Breast epithelium (tissue), 4 donors: ENCODE measurements at regions not wholly inside any gene's neighbourhood (a gene's known extent, or its start where the extent isn't known, plus 50 kb on each side); places are given as distances from the start of the nearest gene placed in this dataset.

Experiments used
- DNase-seq, 2 donors: peaks; one replicate each; pipeline ENCODE4 v3.0.0-alpha.2; 2019; ENCODE audit warnings: low spot score in 2 of 2
- H3K27ac ChIP-seq, 2 donors: fragments of 200-600 bp; sonication (generic) in 1 of 2; one replicate each; pipeline ENCODE4 v1.5.1; 2016 to 2019; ENCODE audit warnings: mild to moderate bottlenecking in 1 of 2
- H3K27me3 ChIP-seq, 2 donors: fragments of 200-600 bp; sonication (generic) in 1 of 2; one replicate each; pipeline versions ENCODE4 v1.5.1 to v1.6.0; 2017 to 2019; ENCODE audit warnings: control low read depth in 1 of 2, mild to moderate bottlenecking in 1 of 2
- H3K36me3 ChIP-seq: fragments of 200-600 bp; one replicate; pipeline ENCODE4 v1.5.1; 2019
- H3K4me1 ChIP-seq, 2 donors: fragments of 200-600 bp; sonication (generic); one replicate each; pipeline ENCODE4 v1.5.1; 2016 to 2019; ENCODE audit warnings: control low read depth in 1 of 2
- H3K4me3 ChIP-seq, 3 donors: fragments of 200-600 bp; sonication (generic); 1 replicate in 2 of 3; 2 replicates in 1 of 3; pipeline ENCODE4 v1.5.1; 2016 to 2019; ENCODE audit warnings: mild to moderate bottlenecking in 3 of 3, moderate library complexity in 2 of 3
- H3K9me3 ChIP-seq, 2 donors: fragments of 200-600 bp; sonication (generic) in 1 of 2; one replicate each; pipeline ENCODE4 v1.5.1; 2016 to 2019; ENCODE audit warnings: control low read depth in 1 of 2
- CTCF ChIP-seq, 3 donors: fragments of 450-650 bp; IDR thresholded peaks; one replicate each; pipeline ENCODE4 v1.5.1; 2016 to 2017; ENCODE audit warnings: antibody characterized with exemption in 3 of 3, mild to moderate bottlenecking in 3 of 3, moderate library complexity in 3 of 3
- POLR2A ChIP-seq: fragments of 450-650 bp; IDR thresholded peaks from one replicate; pipeline ENCODE4 v1.6.1; 2016; ENCODE audit warnings: antibody characterized with exemption, mild to moderate bottlenecking, moderate library complexity
- POLR2AphosphoS5 ChIP-seq, 3 donors: sonication (generic); formaldehyde crosslinking; IDR thresholded peaks; one replicate each; pipeline ENCODE4 v1.6.1; 2017; ENCODE audit warnings: antibody characterized with exemption in 3 of 3
- intact Hi-C: fragments of 100-400 bp; cut with DNase I; formaldehyde crosslinking; loops from one replicate; pipeline ENCODE4 v1.15.1; 2023; ENCODE audit warnings: low total_unique reads

DNA sequence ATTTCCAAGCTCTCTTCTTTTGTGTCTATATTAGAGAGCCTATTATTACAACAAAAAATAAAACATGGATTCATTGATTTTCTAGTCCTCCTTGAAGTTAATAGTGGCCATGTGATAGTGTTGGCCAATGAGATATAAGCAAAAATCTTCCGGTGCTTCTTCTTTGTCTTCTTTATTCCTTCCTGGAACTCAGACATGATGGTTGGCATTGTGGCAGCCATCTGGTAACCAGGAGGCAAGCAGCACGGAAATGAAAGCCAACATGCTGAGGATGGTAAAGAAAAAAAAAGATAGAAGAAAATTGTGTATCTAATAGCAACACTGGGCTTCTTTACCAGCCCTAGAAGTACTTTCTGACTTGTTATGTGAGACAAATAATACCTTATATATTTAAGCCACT, 50.8 kb upstream of the SEL1L start:
- Histone ChIP-seq H3K4me3 (no peak overlapping the region), H3K9me3 (no peaks in the 10 kb centered on the region), H3K4me1 (no peaks in the 10 kb centered on the region), H3K36me3 (no peaks in the 10 kb centered on the region), H3K27ac (no peak overlapping the region), H3K27me3 (no peaks in the 10 kb centered on the region)
- intact Hi-C loops: no loop called here
- TF ChIP-seq POLR2AphosphoS5 (IDR thresholded peaks at IDR 0.05): no peak
- TF ChIP-seq POLR2A: no peak
- no peak for DNase-seq

- intact Hi-C loops: no loop called here
- H3K27me3 ChIP-seq: no peaks in the 10 kb centered on the region
These were observed 55.9 kb upstream of the SEL1L start for GRCh38 chr14:81589381-81590065.

GRCh38 chr14:81591266-81591665, 57.6 kb upstream of the SEL1L start:
- TF ChIP-seq POLR2AphosphoS5 (IDR thresholded peaks at IDR 0.05) (no peak), CTCF (IDR thresholded peaks at IDR 0.05) (no peak), POLR2A (no peak)
- intact Hi-C loops: no loop called here

More at GRCh38 chr14:81589381-81590065, 55.9 kb upstream of the SEL1L start:
- Histone ChIP-seq H3K36me3 (no peaks in the 10 kb centered on the region), H3K4me1 (no peaks in the 10 kb centered on the region), H3K27ac (no peak overlapping the region), H3K9me3 (no peaks in the 10 kb centered on the region), H3K4me3 (no peak overlapping the region)
- DNase-seq: no peak
- TF ChIP-seq POLR2A (no peak), POLR2AphosphoS5 (IDR thresholded peaks at IDR 0.05) (no peak), CTCF (IDR thresholded peaks at IDR 0.05) (no peak)

DNA sequence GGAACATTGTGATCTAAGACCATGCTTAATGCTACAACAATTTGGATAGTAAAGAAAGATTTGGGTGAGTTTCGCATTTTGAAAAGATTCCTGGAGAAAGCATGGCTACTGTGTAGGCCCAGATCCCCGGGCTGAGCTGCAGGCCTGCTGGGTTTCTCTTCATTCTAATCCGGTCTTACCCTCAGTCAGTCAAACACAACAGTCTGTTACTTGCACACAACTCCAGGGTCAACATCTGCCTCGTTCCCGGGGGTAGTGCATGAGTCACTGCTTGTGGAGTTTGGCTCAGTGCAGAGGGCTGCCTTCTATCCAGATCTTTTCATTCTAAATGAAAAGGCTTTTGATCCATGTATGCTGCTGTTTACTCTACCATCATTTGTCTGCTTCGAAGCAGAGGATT, 60.4 kb upstream of the SEL1L start:
- intact Hi-C loops: no loop called here
- Histone ChIP-seq H3K4me3 (no peak overlapping the region), H3K36me3 (no peaks in the 10 kb centered on the region), H3K27me3 (no peaks in the 10 kb centered on the region), H3K9me3 (no peaks in the 10 kb centered on the region), H3K4me1 (no peaks in the 10 kb centered on the region), H3K27ac (no peak overlapping the region)
- TF ChIP-seq POLR2A: no peak
- no peak for TF ChIP-seq CTCF (IDR thresholded peaks at IDR 0.05)
- no peak for TF ChIP-seq POLR2AphosphoS5 (IDR thresholded peaks at IDR 0.05)
- DNase-seq: no peak

More at GRCh38 chr14:81591266-81591665, 57.6 kb upstream of the SEL1L start:
- Histone ChIP-seq H3K4me3 (no peak overlapping the region), H3K27me3 (no peaks in the 10 kb centered on the region), H3K27ac (no peak overlapping the region), H3K36me3 (no peaks in the 10 kb centered on the region), H3K9me3 (no peaks in the 10 kb centered on the region), H3K4me1 (no peaks in the 10 kb centered on the region)
- DNase-seq: no peak

DNA sequence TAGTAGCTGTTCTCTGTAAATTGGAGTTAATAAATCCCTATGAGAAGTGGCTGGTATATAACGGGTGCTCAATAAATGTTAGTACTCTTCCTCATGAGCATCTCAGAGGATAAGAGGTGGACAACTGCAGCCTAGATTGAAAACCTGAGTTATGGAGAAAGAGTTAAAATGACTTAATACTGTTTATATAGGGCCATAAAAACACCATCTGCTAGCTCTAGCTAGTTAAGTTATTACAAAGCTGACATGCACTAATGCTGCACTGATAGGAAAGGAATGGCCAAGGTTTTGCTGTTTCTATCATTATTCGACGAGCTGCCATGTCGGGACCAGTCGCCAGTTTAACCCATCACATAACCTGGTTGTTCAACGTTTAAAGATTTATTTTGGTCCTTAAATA, 72.0 kb upstream of the SEL1L start:
- no peaks in the 10 kb centered on the region for H3K27me3 ChIP-seq
- H3K4me1 ChIP-seq: no peaks in the 10 kb centered on the region
- TF ChIP-seq CTCF (IDR thresholded peaks at IDR 0.05) (no peak), POLR2A (no peak), POLR2AphosphoS5 (IDR thresholded peaks at IDR 0.05) (no peak)
- intact Hi-C loops: no loop called here
- no peak overlapping the region for H3K4me3 ChIP-seq
- H3K9me3 ChIP-seq: no peaks in the 10 kb centered on the region
- H3K27ac ChIP-seq: no peak overlapping the region
- no peaks in the 10 kb centered on the region for H3K36me3 ChIP-seq
- no peak for DNase-seq
